Activated CD4-positive, alpha-beta T cell treated with anti-CD3 and anti-CD28 coated beads, Interleukin-2, Interleukin-4, amounts not matched to agents 100 ng/mL and 50 ng/mL, durations not matched to agents 16 hours and 8 hours (primary cell): ENCODE measurements at regions not wholly inside any gene's neighbourhood (a gene's known extent, or its start where the extent isn't known, plus 50 kb on each side); places are given as distances from the start of the nearest gene placed in this dataset.
"Not testable (repeated sequence)": the region's sequence is repeated elsewhere in the genome, so short reads cannot be mapped to it uniquely, and the experiment has no call there.

Experiments used
- DNase-seq: peaks from one replicate; pipeline ENCODE4 v3.0.0-alpha.2; 2020; ENCODE audit warnings: low spot score

DNA sequence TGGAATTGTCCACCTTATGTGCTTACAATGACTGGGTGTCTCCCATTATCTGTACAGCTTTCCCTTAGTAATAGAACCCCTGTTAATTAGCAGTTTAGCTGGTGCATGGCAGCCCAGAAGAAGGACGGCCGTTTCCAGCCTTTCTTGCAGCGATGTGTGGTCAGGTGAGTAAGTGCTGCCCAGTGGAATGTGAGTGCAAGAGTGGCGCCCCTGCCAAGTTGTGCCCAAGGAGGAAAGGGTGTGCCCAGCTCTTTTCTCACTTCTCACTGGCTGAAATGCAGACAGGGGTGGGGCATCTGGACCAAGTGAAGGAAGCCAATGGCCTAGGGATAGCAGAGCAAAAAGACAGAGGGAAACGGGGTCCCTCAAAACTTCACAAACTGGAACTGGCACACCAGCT lies 296.8 kb downstream of the PREX1 start:
- DNase-seq = no peak

DNA sequence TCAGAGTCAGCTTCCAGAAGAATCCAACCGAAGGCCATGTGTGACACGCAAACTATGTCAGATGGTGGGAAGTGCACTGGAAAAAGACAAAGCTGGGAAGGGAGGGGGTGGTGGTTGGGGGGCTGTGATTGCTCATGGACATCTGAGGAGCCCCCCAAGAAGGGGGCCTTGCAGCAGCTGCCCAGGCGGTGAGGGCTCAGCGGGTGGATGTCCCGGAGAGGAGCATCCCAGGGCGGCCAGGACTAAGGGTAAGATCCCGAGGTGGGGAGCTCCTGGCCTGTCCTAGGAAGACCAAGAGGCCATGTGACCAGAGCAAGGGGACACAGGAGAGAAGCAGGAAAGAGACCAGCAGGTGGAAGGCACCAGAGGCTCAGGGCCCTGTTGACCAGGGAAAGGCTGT lies 299.5 kb downstream of the PREX1 start:
- no peak for DNase-seq

DNA sequence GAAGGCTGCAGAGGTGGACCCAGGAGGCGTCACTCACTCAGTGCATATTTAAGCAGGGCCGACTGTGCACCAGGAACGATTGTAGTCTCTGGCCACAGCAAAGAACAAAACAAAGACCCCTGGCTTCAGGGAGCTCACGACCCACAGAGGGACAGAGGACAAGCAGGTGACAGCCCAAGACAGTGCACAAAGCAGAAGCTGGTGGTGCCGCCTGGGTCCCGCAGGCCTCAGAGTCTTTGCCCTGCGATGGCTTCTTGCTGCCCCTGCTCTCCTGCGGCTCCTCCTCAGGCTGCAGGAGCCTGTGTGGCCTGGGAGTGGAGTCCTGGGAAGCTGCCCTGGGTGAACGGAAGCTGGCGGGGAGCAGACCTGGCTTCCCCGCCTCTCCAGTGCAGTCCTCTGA lies 300.0 kb downstream of the PREX1 start:
- no peak for DNase-seq

DNA sequence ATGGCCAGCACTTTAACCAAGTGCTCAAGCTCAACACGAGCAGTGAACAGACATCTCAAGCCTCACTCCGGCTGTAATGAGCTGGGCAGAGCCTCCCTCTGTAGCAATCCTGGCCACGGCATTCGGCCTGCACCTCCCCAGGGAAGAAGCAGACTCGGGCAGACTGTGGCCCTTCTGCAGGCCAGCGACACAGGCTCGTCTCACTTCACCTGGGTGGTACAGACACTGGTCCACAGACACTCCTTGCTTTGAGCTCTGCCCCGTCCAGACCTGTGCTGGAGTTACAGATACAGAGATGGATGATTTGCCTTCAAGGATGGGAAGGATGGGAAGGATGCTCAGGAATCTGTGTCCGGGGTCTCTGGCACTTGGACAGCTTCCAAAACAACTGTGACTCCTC lies 300.9 kb downstream of the PREX1 start:
- DNase-seq = no peak

DNA sequence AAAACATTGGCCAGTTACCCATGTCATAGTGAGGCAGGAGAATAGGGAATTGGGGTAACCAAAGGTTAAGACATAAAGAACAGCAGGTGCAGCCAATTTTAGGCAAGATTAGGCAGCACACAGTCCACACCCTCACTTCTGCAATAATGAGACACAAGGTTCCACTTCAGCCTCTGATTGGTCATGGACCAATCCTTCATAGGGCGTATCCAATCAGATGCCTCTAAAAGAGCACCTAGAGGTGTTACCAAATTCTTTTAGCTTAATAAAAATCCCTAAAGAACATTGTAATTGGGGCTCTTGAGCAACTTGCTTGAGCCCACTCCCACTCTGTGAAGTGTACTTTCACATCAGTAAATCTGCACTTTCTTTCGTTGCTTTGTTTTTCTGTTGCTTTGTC lies 302.4 kb downstream of the PREX1 start:
- DNase-seq = no peak

DNA sequence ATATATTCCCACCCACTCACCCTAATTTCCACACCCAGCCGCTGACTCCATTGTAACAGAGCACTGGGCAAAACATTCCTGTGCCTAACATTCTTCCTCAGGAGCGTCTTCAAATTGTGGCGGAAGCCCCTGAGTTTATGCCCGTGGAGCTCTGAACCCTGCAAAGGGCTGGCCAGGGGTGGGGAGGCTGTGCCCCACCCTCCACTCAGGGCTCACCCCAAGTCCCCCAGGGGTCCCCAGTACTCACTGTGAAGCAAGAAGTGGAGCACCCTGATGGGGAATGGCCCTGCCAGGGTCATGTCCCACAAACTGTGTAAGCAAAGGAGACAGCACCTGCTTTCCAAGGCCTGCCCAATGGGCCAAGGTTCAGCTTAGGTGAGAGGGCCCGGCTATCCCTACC lies 303.2 kb downstream of the PREX1 start:
- no peak for DNase-seq

DNA sequence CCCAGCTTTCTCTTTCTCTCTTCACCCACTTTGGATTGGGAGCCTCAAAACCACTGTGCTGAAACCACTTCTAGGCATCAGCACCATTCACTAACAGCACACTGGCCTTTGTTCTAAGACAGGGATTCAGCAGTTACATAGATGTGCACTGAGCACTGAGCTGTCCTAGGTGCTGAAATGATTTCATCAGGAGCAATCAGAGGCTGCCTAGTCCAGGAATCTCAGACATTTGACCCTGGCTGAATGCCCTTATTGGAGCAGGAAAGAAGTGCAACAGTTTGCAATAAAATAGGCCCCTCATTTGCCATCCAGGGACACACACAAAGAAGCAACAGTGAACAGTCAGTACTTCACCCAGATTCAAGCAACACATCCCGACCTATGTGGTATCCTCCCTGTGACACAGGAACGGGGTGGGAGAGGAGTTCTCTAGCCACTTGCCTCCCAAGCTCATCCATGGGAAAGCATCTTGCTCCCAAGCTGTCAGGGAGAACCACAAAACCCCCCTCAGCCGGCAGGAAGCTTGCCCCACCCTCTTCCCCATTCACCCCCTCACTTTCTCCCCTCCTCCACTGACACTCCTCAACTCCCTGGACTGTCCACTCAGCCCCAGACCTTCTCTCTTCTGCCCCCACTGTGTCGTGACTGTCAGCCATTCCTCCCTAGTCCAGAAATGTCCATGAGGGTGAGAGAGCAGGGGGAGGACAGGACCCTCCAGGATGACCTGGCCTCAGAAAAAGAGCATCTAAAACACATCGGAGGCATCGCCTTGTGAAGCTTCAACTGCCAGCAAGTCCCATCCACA lies 304.4 kb downstream of the PREX1 start:
- DNase-seq = peak; percentile 11

DNA sequence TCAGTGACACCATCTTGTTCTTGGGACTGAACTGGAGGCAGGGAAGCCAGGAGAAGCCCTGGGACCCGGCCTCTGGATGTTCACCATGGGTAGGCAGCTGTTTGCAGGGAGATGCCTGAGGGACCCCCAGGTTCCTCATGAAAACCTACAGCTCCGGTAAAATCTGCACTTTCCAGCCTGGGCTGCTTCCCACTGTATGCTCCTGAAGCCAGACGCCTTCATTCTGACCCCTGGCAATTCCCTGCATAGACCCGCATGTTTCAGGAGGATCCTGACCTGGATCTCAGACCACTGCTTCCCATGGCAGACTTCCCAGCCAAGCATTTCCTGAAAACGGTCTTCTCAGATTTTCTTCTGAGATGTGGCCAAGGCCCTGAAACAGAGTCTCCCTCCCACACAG lies 306.7 kb downstream of the PREX1 start:
- no peak for DNase-seq

DNA sequence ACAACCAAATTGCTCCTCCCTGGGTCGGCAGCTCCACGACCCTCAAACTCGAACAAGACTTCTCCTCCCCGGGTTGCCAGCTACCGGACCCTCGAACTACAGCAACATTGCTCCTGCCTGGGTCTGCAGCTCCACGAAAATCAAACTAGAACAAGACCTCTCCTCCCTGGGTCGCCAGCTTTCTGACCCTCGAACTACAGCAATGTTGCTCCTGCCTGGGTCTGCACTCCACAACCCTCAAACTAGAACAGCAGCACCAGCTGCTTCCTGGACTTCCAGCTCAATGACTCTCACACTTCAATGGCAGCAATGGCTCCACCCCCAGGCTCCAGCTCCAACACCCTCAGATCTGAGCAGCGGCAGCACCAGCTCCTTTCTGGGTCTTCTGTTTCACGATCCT lies 311.6 kb downstream of the PREX1 start:
- DNase-seq = not testable (repeated sequence)

DNA sequence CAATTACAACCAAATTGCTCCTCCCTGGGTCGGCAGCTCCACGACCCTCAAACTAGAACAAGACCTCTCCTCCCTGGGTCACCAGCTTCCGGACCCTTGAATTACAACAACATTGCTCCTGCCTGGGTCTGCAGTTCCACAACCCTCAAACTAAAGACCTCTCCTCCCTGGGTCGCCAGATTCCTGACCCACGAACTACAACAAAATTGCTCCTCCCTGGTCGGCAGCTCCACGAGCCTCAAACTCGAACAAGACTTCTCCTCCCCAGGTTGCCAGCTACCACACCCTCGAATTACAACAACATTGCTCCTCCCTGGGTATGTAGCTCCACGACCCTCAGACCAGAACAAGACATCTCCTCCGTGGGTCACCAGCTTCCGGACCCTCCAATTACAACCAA lies 313.2 kb downstream of the PREX1 start:
- not testable (repeated sequence) for DNase-seq

DNA sequence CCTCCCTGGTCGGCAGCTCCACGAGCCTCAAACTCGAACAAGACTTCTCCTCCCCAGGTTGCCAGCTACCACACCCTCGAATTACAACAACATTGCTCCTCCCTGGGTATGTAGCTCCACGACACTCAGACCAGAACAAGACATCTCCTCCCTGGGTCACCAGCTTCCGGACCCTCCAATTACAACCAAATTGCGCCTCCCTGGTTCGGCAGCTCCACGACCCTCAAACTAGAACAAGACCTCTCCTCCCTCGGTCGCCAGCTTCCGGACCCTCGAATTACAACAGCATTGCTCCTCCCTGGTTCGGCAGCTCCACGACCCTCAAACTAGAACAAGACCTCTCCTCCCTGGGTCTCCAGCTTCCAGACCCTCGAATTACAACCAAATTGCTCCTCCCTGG lies 315.3 kb downstream of the PREX1 start:
- not testable (repeated sequence) for DNase-seq

DNA sequence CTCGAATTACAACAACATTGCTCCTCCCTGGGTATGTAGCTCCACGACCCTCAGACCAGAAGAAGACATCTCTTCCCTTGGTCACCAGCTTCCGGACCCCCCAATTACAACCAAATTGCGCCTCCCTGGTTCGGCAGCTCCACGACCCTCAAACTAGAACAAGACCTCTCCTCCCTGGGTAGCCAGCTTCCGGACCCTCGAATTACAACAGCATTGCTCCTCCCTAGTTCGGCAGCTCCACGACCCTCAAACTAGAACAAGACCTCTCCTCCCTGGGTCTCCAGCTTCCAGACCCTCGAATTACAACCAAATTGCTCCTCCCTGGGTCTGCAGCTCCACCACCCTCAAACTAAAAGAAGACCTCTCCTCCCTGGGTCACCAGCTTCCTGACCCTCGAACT lies 322.7 kb downstream of the PREX1 start:
- DNase-seq = not testable (repeated sequence)

DNA sequence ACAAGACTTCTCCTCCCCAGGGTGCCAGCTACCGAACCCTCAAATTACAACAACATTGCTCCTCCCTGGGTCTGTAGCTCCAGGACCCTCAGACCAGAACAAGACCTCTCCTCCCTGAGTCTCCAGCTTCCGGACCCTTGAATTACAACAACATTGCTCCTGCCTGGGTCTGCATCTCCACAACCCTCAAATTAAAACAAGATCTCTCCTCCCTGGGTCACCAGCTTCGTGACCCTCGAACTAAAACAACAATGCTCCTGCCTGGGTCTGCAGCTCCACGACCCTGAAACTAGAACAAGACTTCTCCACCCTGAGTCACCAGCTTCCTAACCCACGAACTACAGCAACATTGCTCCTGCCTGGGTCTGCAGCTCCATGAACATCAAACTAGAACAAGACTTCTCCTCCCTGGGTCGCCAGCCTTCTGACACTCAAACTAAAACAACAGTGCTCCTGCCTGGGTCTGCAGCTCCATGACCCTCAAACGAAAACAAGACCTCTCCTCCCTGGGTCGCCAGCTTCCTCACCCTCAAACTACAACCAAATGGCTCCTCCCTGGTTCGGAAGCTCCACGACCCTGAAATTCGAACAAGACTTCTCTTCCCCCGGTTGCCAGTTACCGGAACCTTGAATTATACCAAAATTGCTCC lies 324.5 kb downstream of the PREX1 start:
- no peak for DNase-seq

DNA sequence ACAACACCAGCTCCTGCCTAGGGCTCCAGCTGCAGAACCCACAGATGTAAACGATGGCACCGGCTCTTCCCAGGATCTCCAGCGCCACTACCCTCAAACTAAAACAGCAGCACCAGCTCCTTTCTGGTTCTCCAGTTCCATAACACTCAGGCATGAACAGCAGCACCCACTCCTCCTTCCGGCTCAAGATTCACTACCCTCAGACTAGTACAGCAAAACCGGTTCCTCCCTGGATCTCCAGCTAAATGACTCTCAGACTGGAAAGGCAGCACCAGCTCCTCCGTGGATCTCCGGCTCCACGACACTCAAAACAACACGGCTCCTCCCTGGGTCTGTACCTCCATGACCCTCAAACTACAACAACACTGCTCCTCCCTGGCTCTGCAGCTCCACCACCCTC lies 325.0 kb downstream of the PREX1 start:
- no peak for DNase-seq

DNA sequence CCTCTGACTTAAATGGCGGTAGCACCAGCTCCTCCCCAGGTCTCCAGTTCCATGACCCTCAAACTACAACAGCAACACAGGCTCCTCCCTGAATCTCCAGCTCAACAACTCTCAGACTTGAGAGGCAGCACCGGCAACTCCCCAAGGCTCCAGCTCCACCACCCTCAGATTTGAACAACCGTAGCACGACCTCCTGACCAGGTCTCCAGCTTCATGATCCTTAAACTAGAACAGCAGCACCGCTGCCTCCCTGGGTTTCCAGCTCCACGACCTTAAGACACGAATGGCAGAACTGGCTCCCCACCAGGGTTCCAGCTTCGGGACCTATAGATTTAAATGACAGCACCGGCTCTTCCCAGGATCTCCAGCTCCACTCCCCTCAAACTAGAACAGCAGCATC lies 325.8 kb downstream of the PREX1 start:
- DNase-seq = no peak

DNA sequence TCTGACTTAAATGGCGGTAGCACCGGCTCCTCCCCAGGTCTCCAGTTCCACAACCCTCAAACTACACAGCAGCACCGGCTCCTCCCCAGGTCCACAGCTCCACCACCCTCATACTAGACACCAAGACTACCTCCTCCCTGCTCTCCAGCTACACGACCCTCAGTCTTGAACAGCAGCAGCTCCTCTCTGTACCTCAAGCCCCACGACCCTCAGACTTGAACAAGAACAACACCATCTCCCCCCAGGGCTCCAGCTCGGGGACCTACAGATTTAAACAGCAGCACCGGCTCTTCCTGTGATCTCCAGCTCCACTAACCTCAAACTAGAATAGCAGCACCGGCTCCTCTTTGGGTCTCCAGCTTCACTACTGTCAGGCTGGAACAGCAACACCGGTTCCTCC lies 326.9 kb downstream of the PREX1 start:
- DNase-seq = not testable (repeated sequence)

DNA sequence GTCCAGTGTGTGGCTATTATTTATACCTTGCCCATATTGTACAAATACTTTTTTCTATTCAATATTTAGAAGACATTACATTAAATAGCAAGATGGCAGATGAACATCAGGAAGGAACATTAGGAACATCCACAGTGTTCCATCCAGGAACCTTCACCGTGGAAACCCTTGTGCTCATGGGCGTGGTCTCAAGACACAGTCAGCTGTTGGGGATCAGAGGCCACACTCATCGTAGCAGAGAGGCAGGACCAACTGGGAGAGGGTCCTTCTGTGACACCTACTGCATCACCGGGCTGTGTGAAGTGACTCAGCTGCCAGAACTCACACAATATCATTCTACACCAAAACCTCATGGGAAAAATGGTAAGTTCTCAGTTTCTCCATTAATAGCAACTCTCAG lies 328.9 kb downstream of the PREX1 start:
- not testable (repeated sequence) for DNase-seq

DNA sequence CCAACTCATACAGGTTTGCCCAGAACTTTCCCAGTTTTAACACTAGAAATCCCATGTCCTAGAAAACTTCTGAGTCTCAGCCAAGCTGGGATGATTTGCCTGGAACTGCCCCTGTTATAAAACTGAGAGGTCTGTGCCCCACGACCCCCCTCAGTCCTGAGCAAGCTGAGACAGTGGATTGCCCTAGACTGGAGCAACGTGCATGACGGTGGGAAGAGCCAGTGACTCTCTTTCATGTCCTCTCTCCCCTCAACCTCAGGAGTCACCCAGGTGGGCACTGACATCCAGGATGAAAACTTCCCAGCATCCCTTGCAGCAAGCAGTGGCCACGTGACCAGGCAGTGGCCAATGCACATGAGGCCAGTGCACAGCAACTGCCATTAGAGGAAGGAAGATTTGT lies 329.7 kb downstream of the PREX1 start:
- DNase-seq = not testable (repeated sequence)

DNA sequence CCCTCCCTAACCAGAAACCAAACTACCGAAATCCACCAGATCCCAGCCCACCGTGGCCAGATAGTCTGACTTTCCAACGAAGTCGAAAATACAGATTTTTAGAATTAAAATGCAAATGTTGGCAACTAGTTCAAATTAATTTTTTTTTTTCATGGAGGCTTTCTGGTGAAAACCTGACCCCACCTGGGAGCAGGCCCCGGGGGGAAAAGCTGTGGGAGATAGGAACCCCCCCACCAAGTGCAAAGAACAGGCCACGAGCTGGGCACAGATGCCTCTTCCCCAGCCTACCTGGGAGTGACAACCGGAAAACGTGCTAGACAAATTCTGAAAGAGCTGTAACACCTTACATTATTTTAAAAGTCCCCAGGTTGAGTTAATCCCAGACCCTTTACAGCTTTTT lies 333.8 kb downstream of the PREX1 start:
- no peak for DNase-seq

DNA sequence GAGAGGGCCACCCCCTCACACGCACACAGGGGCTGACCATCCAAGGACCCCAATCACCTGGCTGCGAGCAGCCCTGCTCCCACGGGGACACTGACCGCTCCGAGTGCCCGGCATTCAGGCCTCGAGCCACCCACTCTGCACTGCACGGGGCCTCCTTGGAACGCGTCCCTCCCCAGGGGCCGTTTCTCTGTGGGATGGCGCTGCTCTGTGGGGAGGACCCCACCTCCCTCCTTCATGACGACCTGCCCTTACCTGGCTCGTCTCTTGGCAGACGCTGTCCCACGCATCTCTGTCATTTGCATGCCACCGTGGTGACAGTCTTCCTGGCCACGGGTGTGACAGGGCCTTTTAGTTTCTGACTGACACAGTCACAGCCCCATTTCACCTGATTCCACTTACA lies 334.5 kb downstream of the PREX1 start:
- DNase-seq = not testable (repeated sequence)

DNA sequence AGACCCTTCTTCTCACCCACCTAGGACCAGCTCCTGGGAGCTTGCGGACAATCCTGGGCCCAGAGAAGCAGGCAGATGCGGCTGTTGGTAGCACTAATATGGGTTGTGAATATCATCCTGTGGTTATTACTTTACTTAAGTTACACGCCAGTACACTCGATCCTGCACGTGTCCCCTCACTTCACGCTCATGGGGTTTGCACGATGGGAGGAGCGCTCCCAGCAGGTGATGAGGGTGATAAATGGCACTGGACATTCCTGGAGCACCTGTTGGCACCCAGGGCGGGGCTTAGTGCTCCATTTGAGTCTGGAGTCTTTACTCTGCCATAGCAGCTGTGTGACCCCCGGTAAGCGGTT lies 335.1 kb downstream of the PREX1 start:
- no peak for DNase-seq

DNA sequence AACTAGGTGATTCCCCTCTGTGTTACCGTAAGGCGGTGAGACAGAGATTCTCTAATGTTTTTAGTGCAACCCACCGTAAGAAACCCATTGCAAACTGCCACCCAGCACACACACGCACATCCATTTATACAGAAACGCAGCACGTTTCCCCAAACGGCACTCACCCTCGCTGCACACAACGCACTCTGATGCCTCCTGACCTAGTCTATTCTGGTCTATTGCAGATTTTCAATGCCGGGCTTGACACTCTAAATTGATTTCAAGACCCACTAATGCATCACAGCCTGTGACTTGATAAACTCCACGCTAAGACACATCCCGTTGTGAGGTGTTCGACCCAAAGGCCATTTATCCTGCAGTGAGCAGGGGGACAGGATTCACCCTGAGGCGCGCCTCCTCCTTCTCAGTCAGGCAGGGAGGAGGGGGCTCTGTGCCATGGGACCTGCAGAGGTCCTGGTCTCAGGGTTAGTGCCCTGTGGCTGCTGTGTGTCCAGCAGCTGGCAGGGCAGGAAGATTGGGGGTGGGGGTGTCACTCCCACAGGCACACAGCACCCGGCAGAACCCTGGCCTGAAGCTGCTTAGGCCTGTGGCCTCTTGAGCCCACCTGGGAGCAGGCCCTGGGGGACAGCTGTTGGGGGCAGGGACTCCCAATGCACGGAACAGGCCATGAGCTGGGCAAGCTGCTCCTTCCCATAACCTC lies 335.6 kb downstream of the PREX1 start:
- no peak for DNase-seq
